Gastroesophageal sphincter (tissue), 4 donors: ENCODE measurements at regions not wholly inside any gene's neighbourhood (a gene's known extent, or its start where the extent isn't known, plus 50 kb on each side); places are given as distances from the start of the nearest gene placed in this dataset.

Experiments used
- ATAC-seq: fragments of 150-250 bp; one replicate; pipeline ENCODE4 v1.9.1; 2016; ENCODE audit warnings: mild to moderate bottlenecking, moderate library complexity
- H3K27ac ChIP-seq, 4 donors: fragments of 200-600 bp; sonication (generic) in 3 of 4; 1 replicate in 3 of 4; 2 replicates in 1 of 4; pipeline ENCODE4 v1.5.1; 2016 to 2019
- H3K27me3 ChIP-seq: fragments of 200-600 bp; sonication (generic); one replicate; pipeline ENCODE4 v1.5.1; 2019
- H3K36me3 ChIP-seq, 2 donors: fragments of 200-600 bp; sonication (generic); one replicate each; pipeline ENCODE4 v1.5.1; 2019; ENCODE audit warnings: control low read depth in 1 of 2
- H3K4me1 ChIP-seq, 3 donors: fragments of 200-600 bp; sonication (generic); 1 replicate in 2 of 3; 2 replicates in 1 of 3; pipeline ENCODE4 v1.5.1; 2016 to 2019; ENCODE audit warnings: control low read depth in 2 of 3
- H3K4me3 ChIP-seq, 2 donors: fragments of 200-600 bp; sonication (generic); one replicate each; pipeline ENCODE4 v1.5.1; 2019; ENCODE audit warnings: mild to moderate bottlenecking in 1 of 2, moderate library complexity in 1 of 2
- H3K9me3 ChIP-seq, 3 donors: fragments of 200-600 bp; sonication (generic); one replicate each; pipeline ENCODE4 v1.5.1; 2017 to 2019; ENCODE audit warnings: control low read depth in 2 of 3
- CTCF ChIP-seq, 4 experiments: fragments of 200-600 bp in 2 of 4; fragments of 450-650 bp in 2 of 4; sonication (generic) in 1 of 4; IDR thresholded peaks; one replicate each; pipeline ENCODE4 v1.5.1; 2017 to 2019; ENCODE audit warnings: antibody characterized with exemption in 4 of 4, mild to moderate bottlenecking in 2 of 4, moderate library complexity in 2 of 4
- EP300 ChIP-seq: sonication (generic); formaldehyde crosslinking; IDR thresholded peaks from one replicate; pipeline ENCODE4 v1.6.1; 2017; ENCODE audit warnings: antibody characterized with exemption, mild to moderate bottlenecking
- POLR2A ChIP-seq, 2 donors: fragments of 450-650 bp; IDR thresholded peaks; one replicate each; pipeline ENCODE4 v1.6.1; 2017; ENCODE audit warnings: antibody characterized with exemption in 2 of 2, mild to moderate bottlenecking in 2 of 2, moderate library complexity in 1 of 2
- POLR2AphosphoS5 ChIP-seq: sonication (generic); formaldehyde crosslinking; IDR thresholded peaks from one replicate; pipeline ENCODE4 v1.6.1; 2017; ENCODE audit warnings: antibody characterized with exemption
- WGBS, 2 donors: methylation state at CpG; one replicate each; pipeline ENCODE4 v1.1.5; 2018; ENCODE audit warnings: low coverage in 1 of 2; 5-methylcytosine and 5-hydroxymethylcytosine counted together

GRCh38 chr11:80815752-80816453 lies 1375.1 kb upstream of the TENM4 start:
- H3K4me1 ChIP-seq: no peaks in the 10 kb centered on the region
- no peaks in the 10 kb centered on the region for H3K27me3 ChIP-seq
- 49 to 58% methylated on average over 3 of the region's 3 CpGs for WGBS, 2 donors
- no peak overlapping the region for H3K27ac ChIP-seq
- no peak overlapping the region for H3K4me3 ChIP-seq
- no peaks in the 10 kb centered on the region for H3K36me3 ChIP-seq
- no peak for ATAC-seq
- no peaks in the 10 kb centered on the region for H3K9me3 ChIP-seq
- no peak for TF ChIP-seq POLR2AphosphoS5
- no peak for TF ChIP-seq CTCF (IDR thresholded peaks at IDR 0.05)
- TF ChIP-seq EP300: no peak
- no peak for TF ChIP-seq POLR2A (IDR thresholded peaks at IDR 0.05)

GRCh38 chr11:80814813-80815212 lies 1374.0 kb upstream of the TENM4 start:
- ATAC-seq: no peak
- Histone ChIP-seq H3K4me3 (no peak overlapping the region), H3K4me1 (no peaks in the 10 kb centered on the region), H3K27me3 (no peaks in the 10 kb centered on the region), H3K36me3 (no peaks in the 10 kb centered on the region), H3K27ac (no peak overlapping the region), H3K9me3 (no peaks in the 10 kb centered on the region)
- TF ChIP-seq POLR2A (IDR thresholded peaks at IDR 0.05): no peak
- TF ChIP-seq POLR2AphosphoS5: no peak
- no peak for TF ChIP-seq EP300
- TF ChIP-seq CTCF (IDR thresholded peaks at IDR 0.05): no peak
- 47 to 63% methylated on average over 1 of the region's 1 CpG for WGBS, 2 donors

- Histone ChIP-seq H3K9me3 (no peaks in the 10 kb centered on the region), H3K36me3 (no peaks in the 10 kb centered on the region), H3K4me1 (no peaks in the 10 kb centered on the region), H3K4me3 (no peak overlapping the region), H3K27me3 (no peaks in the 10 kb centered on the region), H3K27ac (no peak overlapping the region)
- TF ChIP-seq POLR2A (IDR thresholded peaks at IDR 0.05) (no peak), CTCF (IDR thresholded peaks at IDR 0.05) (no peak), EP300 (no peak), POLR2AphosphoS5 (no peak)
- 55 to 62% methylated on average over 4 of the region's 4 CpGs for WGBS, 2 donors
- ATAC-seq: no peak
Measured at GRCh38 chr11:80810695-80811094, 1369.9 kb upstream of the TENM4 start.

GRCh38 chr11:80798174-80798573 lies 1357.3 kb upstream of the TENM4 start:
- H3K36me3 ChIP-seq: no peaks in the 10 kb centered on the region
- 0 to 100% methylated on average over 1 of the region's 8 CpGs for WGBS, 2 donors
- no peak overlapping the region for H3K4me3 ChIP-seq
- H3K4me1 ChIP-seq: no peaks in the 10 kb centered on the region
- ATAC-seq: no peak
- peaks cover 0 to 54% (median 0%) of the 10 kb centered on the region in 3 donors for H3K9me3 ChIP-seq
- H3K27ac ChIP-seq: no peak overlapping the region
- H3K27me3 ChIP-seq: no peaks in the 10 kb centered on the region
- no peak for TF ChIP-seq POLR2A (IDR thresholded peaks at IDR 0.05)
- TF ChIP-seq POLR2AphosphoS5: no peak
- TF ChIP-seq EP300: no peak
- TF ChIP-seq CTCF (IDR thresholded peaks at IDR 0.05): no peak

- H3K4me1 ChIP-seq: no peaks in the 10 kb centered on the region
- H3K27me3 ChIP-seq: no peaks in the 10 kb centered on the region
- no peak for ATAC-seq
- H3K27ac ChIP-seq: no peak overlapping the region
- H3K36me3 ChIP-seq: no peaks in the 10 kb centered on the region
- H3K9me3 ChIP-seq: no peaks in the 10 kb centered on the region
- TF ChIP-seq POLR2AphosphoS5: no peak
- TF ChIP-seq CTCF (IDR thresholded peaks at IDR 0.05): no peak
- no peak for TF ChIP-seq EP300
- TF ChIP-seq POLR2A (IDR thresholded peaks at IDR 0.05): no peak
- WGBS, 2 donors: 59 to 63% methylated on average over 2 of the region's 2 CpGs
- no peak overlapping the region for H3K4me3 ChIP-seq
Measured at GRCh38 chr11:80783561-80783960, 1342.7 kb upstream of the TENM4 start.
